ENCODE measurements at regions not wholly inside any gene's neighbourhood (a gene's known extent, or its start where the extent isn't known, plus 50 kb on each side); places are given as distances from the start of the nearest gene placed in this dataset.

DNA sequence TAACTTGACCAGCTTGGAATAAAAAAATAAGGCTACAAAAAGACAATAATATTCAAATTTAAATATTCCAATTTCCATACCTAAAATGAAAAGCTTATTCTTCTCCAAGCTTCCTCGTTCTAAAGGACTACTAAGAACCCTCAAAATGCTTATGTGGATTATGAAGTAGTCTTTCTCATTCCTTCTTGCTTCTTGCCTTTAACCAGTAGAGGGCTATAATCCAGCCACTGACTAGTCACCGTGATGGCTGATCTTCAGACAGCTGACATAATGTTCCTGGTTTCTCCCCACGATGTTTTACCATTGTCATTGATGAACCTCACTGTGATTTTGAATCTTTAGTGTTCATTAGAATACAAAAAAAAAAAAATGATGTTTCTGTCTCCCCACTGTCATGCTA lies 515.3 kb downstream of the TLE1 start:
- no peak for DNase-seq

DNA sequence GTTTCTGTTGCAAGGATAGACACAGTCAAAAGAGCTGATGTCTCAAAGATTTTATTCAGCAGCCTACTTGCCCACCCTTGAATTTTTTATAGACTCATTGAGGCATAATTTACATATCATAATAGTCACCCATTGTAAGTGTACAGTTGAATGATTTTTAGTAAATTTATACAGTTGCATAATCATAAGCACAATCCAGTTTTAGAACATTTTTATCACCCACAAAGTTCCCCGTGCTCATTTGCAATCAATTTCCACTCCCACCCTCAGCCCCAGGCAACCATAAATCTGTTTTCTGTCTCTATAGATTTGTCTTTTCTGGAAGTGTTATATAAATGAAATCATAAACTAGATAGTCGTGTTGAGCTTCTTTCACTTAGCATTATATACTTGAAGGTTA lies 517.7 kb downstream of the TLE1 start:
- DNase-seq, result no peak

DNA sequence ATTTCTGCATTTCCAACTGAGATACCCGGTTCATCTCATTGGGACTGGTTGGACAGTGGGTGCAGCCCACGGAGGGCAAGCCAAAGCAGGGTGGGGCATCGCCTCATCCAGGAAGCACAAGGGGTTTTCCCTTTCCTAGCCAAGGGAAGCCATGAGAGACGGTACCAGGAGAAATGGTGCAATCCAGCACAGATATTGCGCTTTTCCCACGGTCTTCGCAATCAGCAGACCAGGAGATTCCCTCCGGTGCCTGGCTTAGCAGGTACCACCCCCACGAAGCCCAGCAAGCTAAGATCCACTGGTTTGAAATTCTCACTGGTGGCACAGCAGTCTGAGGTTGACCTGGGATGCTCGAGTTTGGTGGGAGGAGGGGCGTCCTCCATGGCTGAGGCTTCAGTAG lies 527.0 kb downstream of the TLE1 start:
- no peak for DNase-seq

DNA sequence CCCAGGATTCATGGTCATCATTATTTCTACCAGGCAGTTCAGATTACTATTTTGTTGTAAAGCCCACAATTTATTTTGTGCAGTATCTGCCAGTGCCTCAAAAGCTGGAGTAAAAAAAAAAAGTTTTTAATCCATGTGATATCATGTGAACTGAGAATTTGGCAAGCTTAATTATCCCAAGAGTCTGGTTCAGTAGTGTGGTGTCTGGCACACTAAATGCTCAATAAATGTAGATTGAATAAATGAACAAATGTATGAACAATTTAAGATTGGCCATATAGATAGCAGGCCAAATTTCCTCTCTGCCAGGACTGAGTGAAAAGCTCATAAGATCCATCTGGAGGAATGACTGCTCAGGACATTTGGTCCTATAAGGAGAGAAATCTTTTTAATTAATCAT lies 533.0 kb downstream of the TLE1 start:
- DNase-seq, result no peak

DNA sequence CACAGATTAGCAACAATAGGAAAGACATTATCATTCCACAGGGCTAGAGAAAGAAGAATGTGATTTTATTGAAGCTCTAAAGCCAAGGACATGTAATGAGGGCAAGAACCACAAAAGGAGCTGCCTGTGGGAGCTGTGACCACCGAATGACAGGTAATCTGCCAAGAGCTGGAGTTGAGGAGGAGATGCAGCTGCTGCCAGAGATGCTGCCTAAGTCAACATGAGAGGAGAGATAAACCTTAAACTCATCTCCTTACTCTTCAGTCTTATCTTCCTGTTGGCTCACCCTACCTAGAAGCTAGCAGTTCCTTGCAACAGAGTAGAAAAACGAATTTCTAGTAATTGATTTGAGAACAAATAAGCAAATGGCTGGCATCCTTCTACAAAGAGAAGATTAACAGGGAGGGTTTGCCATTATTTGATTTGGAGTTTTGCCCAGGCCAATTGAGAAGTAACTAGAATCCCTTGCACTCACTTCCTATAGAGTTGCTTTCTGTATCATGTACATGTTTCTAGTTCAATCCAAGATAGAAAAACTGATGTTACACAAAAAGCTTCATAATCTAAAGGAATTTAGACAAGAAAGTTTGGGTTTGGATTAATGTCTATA lies 539.2 kb downstream of the TLE1 start:
- DNase-seq, result no peak

DNA sequence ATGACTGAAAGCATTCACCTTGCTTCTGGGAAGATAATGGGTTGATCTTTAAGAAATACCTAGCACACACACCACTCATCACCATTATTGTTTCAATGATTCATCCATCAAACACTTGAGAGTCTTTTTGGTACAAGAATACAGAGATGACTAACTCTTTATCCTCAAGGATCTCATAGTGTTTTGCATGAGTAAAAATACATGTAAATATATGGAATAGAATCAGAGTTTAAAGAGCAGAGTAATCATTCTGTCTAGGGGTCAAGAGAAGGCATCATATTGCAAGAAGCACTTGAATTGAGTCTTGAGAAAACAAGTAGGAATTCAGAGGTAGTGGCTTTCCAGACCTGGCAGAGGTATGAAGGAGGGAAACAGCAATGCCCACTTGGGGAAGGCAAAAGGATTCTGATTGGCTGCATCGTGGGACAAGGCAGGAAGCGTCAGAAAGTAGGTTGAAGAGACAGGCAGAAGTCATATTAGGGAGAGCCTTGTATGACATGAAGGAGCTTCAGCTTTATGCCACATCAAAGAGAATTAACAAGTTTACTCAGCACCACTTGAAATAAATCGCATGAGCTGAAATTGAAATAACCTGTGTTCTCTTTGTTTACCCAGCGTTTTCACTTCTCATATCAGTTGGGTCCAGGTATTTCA lies 542.5 kb downstream of the TLE1 start:
- no peak for DNase-seq

DNA sequence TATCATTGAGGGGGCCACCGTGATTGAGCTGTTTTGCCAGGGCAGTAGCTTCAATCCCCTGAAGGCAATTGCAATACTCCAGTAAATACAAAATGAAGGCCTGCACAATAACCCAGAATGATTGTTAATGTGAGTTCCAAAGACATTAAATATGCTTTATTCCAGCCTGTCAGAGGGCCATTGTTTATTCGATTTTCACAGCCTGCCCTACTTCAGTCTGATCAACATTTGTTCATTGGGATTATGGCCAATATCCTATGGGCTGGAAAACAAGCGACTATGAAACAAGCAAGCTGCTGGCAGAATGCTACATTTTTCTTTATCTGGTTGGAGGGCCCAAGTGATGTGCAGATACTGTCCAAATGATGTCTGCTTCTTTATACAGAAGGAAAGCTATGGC lies 543.1 kb downstream of the TLE1 start:
- DNase-seq, result no peak

DNA sequence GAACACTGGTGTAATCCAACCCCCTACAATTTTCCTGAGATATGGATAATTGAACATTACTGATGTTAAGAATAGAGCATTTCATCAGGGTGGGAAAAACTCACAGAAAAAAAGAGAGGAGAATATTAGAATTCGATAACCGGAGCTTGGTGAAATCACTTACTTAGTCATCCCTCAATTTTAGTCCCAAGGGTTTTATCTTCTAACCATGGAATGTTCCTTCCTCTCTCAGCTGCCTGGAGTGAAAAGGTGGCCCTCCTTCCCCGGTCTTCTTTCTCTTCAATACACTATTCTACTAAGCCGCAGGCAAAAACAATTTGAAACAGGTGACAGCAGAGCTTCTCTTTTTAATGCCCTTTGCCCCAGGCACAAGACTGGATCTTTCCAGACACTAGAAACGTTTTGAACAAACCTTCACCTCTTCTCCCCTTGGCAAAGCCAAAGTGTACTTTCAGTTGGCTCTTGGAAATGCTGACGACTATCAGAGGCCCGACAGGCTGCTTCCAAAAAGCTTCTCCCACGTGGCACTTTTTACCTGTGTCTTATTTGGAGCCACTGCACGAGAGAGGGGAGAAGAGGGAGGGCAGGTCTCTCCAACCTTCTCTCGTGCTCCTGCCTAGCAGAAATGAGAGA lies 543.9 kb downstream of the TLE1 start:
- no peak for DNase-seq

DNA sequence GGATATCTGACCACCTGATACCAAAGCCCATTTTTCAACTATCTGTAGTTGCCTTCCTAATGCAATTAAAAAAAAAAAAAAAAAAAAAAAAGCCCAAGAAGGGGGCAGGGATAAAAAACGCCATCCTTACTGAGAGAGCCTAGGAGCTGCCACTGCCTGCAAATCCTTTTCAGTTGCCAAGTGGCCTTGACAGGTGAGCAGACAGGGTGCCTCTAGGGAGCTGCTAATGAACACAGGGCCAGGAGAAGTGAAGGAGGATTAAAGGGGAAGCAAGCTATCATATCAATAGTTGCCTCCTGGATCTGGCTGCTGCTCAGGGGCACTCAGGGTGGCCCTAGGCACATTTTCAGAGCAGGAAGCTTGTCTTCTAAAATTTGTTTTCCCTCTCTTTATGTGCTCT lies 547.4 kb downstream of the TLE1 start:
- no peak for DNase-seq

DNA sequence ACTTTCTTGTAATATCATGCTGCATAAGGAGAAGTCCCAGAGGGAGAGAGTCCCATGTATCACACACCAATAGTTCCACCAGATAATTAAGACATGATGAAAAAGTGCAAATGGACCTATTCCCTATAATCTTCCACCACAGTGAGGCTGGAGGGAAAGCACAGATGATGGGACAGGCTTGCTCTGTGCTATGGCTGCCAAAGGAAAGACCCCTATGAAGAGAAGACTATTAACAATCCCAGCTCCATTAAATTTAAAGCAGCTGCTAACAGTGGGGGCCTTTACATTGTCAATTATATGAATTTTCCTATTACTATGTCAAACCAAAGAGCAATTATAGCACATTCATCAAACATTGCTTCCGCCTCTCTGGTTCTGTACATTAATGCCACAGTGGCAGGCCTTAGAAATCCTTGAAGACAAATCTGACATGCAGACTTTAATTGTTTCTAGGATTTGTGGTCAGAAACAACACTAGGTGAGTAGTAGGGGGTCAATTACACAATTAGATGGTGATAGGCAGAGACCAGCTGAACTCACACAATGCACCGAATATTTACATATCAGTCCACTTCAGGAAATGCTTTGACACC lies 551.3 kb downstream of the TLE1 start:
- DNase-seq, result no peak

DNA sequence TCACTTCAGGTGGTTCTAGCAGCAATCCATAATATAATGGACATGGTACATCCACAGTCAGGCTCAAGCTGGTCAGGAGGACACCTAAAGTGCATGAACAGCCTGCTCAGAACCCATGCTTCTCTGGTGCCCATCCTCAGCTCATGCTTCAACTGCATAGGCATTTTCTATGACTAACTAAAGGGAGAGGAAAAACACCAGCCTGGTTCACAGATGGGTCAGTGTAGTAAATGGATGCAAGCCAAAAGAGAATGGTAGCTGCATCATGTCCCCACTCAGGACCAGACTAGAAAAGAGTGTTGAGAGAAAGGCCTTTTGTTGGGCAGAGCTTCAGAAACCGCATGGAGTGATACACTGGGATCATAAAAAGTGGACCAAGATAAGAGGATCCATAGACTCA lies 556.6 kb downstream of the TLE1 start:
- DNase-seq, result no peak

DNA sequence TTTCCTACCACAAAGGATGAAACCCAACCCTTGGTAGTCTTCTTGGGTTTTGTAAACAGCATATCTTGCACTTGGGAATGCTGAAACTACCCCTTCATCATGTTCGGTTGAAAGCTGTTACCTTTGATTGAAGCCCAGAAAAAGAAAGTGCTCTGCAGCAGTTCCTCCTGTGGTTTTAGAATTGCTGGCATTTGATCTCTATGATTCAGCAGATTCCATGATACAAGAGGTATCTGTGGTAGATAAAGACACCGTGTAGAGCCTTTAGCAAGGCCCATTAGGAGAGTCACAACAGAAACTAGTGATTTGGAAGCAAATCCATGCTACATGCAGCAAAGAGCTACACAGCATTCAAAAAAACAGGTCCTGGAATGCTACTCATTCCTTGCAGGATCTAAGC lies 557.0 kb downstream of the TLE1 start:
- DNase-seq, result no peak

DNA sequence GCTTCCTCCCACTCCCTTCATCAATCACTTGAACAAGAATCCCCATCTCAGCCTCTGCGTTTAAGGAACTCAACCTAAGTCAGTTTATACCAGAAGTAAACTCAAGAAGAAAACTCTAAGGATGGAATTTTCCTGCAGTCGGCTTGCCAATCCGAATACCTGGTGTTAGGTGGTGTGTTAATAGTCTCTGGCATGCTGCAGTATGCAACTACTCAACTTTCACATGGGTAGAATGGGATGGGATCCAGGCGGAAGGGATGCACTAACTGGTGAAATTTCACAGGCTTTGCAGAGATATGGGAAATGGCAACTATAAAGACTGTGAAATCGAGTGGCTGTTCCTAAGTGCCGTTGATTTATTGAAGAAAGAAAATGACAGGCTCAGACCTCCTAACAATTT lies 560.6 kb downstream of the TLE1 start:
- no peak for DNase-seq

DNA sequence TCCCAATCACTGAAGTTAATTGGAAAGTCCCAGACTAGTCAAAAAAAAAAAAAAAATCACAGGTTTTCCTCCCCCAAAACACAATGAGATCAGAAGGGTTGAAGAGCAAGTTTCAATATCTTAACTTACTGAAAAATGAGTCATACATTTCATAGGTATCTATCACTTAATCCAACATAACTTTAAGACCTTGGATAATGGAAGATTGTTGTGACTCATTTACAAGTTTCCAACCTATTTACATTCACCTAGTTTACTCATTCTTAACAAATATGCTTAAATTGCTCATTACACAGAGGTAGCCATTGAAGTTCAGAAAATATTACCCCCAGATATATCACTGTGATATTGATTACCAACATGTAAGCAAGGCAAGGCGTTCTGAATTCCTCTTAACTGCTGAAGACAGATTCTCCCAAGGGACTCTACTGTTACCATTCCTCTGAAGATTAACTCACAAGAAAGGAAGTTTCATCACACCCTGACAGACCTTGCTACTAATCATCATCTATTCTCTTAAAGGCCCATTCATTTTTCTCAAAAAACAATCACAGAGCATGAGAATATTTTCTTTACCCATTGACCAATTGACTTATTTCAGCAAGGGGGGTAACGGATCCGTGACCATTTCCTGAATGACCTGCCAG lies 563.8 kb downstream of the TLE1 start:
- DNase-seq, result no peak

DNA sequence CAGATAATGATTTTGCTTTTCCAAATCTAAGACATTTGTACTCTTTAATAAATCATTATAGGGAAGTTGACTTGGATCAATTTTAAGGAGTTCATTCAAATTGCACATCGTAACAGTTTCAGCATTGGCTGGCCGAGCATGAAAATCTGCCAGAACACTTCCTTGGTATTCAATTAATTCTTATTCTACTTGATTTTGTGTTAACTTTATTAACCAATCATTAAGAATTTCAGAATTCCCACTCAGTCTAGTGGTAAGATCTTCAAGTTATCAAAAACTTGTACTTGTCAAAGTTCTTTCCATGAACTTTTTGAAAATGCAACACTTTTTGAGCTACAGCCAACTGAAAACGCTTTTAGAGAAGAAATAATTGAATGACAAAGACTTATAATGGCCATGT lies 565.8 kb downstream of the TLE1 start:
- no peak for DNase-seq

DNA sequence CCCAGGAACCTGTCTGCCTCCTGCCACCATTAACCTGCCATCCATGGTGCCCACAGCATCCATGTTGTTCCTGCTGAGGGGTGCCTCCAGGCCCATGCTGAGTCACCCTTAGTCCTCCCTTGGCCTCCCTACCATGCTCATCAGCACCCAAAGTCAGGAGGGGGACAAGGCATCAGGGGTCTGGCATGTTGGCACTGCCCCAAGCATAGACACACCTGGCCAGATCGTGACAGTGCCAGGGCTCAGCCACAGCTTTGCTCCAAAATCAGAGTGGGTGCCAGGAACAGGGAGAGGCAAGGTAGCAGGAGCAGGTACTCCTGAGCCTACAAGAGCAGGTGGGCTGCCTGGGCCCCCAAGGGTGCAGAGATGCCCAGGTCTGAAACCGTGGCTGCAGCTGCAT lies 566.6 kb downstream of the TLE1 start:
- no peak for DNase-seq

DNA sequence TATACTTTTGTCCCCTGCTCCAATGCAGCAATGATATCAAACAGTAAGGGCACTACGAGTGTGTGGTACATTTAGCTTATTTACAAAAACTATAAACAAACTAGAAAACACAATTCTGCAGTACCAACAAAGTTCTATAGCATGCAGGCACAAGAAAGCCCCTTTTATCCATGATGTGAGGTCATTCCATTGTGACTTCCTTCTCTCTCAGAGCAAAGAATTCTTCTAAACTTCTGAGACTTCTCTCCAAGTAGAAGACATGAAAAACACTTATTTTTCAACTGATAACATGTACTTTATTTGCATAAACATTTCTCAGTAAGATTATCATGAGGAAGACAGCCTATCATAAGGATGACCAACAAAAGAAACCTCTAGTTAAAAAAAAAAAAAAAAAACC lies 569.8 kb downstream of the TLE1 start:
- DNase-seq, result no peak

DNA sequence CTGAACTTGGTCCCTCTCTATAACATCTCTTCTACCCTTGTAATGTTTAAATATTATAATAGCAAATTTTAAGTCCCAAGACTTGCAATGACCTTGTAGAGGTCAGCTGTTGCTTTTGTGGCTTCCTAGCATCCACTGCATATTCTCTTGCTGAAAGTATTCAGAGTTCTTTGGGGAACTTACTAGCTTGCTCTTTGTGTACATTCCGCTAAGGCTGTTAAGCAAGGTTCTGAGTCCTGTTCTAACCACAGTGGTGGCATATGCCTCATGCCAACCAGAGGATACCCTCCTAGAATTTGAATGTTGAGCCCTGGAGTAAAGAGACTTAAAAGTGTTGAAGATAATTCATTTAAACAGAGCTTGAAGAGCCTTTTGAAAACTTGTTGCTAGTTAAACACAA lies 570.9 kb downstream of the TLE1 start:
- DNase-seq, result no peak

DNA sequence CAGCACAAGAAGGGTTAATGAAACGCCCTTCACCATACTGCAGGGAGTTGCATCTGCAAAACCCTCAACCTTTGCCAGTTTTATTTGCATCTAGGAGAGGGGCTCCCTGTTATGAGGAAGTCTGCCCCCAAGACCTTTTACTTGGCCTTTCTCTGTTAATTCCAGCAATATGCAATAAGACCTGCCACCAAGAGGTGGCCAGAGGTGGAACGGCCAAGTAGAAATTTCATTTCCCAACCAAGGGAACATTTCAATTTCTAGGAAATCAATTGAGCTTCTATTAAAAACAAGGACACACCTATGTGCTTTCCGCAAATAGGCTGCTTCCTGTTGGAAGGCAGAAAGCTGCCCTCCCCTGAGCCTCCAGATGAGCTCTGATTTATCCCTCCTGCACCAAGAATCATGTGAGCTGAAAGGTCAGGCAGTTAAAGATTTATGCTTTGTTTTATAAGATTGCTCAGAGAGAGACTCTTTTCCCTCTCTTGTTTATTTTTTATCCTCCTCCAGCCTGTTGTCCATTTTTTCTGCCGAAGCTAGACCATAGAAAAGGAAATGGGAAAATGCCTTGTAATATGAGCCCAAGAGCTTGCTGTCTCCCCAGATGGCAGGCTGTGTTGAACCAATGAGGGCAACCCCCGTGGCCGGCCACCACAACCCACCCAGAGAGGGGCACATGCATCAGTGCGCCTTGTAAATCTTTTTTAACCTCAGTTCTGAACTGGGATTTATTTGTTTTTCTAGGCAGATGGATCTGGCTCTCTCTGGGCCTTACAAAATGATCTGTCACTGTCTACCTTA lies 572.8 kb downstream of the TLE1 start:
- no peak for DNase-seq

DNA sequence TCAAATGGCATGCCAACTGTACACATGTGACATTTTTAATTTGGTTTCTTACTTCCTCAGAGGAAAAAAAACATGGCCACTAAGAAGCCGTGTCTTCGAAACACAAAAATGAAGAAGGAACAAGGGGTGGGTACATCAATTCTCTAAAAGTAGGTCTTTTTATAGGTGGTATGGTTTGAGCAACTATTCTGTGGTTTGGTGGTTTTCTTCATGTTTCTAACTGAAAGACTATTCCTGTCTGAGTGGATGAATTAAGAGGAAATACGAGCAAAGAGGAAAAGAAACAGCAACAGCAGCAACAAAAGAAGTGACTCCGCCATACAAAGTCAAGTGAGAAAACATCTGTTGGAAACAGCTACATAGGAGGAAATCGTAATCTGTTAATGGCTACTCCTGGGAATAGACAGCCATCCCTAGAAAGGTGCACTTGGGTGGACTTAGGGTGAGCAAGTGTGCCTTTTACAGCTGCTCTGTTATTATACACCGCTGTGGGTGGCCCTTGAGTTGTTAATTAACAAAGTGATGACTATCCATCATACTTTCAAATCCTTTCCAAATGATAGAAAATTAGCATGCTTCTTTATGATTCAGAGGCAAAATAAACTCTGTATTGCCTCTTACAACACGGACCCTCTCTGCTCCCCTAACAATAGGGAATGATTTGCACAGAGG lies 575.8 kb downstream of the TLE1 start:
- no peak for DNase-seq

DNA sequence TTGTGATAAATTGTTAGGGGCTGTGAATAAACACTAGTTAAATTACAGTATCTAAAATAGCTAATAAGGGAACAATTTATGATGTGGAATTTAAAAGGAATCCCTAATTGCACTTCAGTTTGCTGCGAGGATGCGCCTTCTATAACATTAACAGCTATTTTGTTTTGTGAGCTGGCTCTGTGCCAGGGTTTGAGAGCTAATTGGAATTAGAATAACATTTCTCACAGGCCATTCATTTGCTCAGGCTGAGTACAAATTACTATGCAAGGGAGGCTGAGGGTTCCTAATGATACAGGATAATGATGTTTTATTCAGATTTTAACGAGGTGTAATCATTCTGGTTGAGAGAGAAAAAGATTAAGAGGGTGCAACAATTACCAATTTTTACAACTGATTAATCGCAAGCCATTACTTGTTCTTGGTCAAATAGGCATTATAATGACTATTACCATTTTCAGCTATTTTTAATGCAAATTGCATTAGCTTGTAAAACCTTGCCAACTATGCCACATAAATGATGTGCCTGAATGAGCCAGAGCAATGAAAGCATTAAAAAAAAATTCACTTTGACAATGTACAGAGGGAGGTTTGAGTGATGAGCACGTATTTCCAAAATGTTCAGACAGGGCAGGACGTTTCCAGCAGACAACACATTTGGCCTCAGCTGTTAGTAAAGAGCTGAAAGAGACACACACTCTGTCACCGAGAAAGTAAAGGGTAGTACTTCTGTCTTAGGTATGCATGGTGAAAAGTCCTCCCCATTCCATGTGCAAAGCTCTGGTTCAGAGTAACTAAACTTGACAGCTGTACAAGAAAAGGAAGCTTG lies 576.5 kb downstream of the TLE1 start:
- DNase-seq, result no peak

Measured in T-helper 1 cell (primary cell).